Stomach (tissue), 8 donors: ENCODE measurements at regions not wholly inside any gene's neighbourhood (a gene's known extent, or its start where the extent isn't known, plus 50 kb on each side); places are given as distances from the start of the nearest gene placed in this dataset.

ENCODE experiments used
- DNase-seq, 2 donors: peaks; one replicate each; pipeline versions ENCODE4 v3.0.0 to v3.0.0-alpha.2; 2013 to 2019
- H3K27ac ChIP-seq, 5 donors: fragments of 200-600 bp in 4 of 5; sonication (generic) in 4 of 5; one replicate each; pipeline ENCODE4 v1.5.1; 2013 to 2019; ENCODE audit warnings: mild to moderate bottlenecking in 1 of 5, moderate library complexity in 1 of 5
- H3K27me3 ChIP-seq, 3 donors: fragments of 200-600 bp; sonication (generic); one replicate each; pipeline ENCODE4 v1.5.1; 2017 to 2019; ENCODE audit warnings: mixed run types in 1 of 3
- H3K36me3 ChIP-seq, 4 donors: fragments of 200-600 bp; sonication (generic); 1 replicate in 3 of 4; 2 replicates in 1 of 4; pipeline ENCODE4 v1.5.1; 2016 to 2019
- H3K4me1 ChIP-seq, 4 donors: fragments of 200-600 bp; sonication (generic); one replicate each; pipeline ENCODE4 v1.5.1; 2016 to 2019
- H3K4me3 ChIP-seq, 4 donors: fragments of 200-600 bp; sonication (generic) in 3 of 4; one replicate each; pipeline ENCODE4 v1.5.1; 2016 to 2019; ENCODE audit warnings: mild to moderate bottlenecking in 1 of 4
- H3K9me3 ChIP-seq, 4 donors: fragments of 200-600 bp; sonication (generic); one replicate each; pipeline ENCODE4 v1.5.1; 2016 to 2019
- EP300 ChIP-seq: sonication (generic); formaldehyde crosslinking; IDR thresholded peaks from one replicate; pipeline ENCODE4 v1.6.1; 2017; ENCODE audit warnings: antibody characterized with exemption
- POLR2A ChIP-seq, 4 donors: fragments of 450-650 bp; IDR thresholded peaks; one replicate each; pipeline ENCODE4 v1.6.1; 2016; ENCODE audit warnings: antibody characterized with exemption in 4 of 4, control low read depth in 2 of 4, mild to moderate bottlenecking in 1 of 4, moderate library complexity in 1 of 4
- POLR2AphosphoS5 ChIP-seq, 3 donors: sonication (generic); formaldehyde crosslinking; IDR thresholded peaks; one replicate each; pipeline ENCODE4 v1.6.1; 2016; ENCODE audit warnings: antibody characterized with exemption in 3 of 3
- WGBS, 5 donors: extraction: QIAGEN DNeasy Blood & Tissue Kit in 3 of 5; methylation state at CpG; one replicate each; pipeline versions ENCODE4 v1.1.5 to v1.1.7; 2013 to 2018; 5-methylcytosine and 5-hydroxymethylcytosine counted together
- intact Hi-C: fragments of 100-400 bp; cut with DNase I; formaldehyde crosslinking; loops from one replicate; pipeline ENCODE4 v1.15.1; 2023; ENCODE audit warnings: low total_unique reads
- TF ChIP-seq, protein P1 (sequence below), 7 experiments: fragments of 450-650 bp in 4 of 7; fragments of 200-600 bp in 3 of 7; sonication (generic) in 3 of 7; IDR thresholded peaks; one replicate each; pipeline ENCODE4 v1.5.1; 2016 to 2019; ENCODE audit warnings: antibody characterized with exemption in 7 of 7, control low read depth in 2 of 7, mild to moderate bottlenecking in 1 of 7
- donor health status: healthy with polysubstance abuse.
- donor health status: Bipolar disorder and iron deficiency.
- donor health status: healthy.

DNA sequence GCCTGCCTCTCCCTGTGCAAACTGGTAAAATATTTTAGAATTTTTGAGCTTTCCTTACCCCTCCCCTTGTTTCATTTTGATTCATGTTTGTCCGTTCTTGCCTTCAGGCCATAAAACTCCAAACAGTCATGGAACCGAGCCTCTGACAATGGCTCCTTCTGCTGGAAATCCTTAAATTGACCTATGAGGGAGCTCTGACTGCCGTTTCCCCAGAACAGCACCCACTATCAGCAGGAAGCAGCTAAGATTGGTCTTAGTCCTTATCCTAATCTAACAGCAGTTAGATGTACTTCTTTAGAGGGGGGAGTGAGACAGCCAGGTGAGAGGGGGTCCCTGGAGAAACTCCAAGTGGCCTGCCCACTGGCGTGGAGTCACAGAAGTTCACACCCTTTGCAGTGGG, 106.7 kb downstream of the FAM174A start:
- Histone ChIP-seq H3K36me3 (no peaks in the 10 kb centered on the region), H3K4me3 (no peak overlapping the region), H3K4me1 (no peaks in the 10 kb centered on the region), H3K27ac (no peak overlapping the region), H3K9me3 (no peaks in the 10 kb centered on the region), H3K27me3 (no peaks in the 10 kb centered on the region)
- DNase-seq = no peak
- intact Hi-C loops = no loop called here
- 45 to 71% (median 58%) methylated on average over 4 of the region's 4 CpGs for WGBS, 5 donors
- TF ChIP-seq EP300 = no peak
- no peak for TF ChIP-seq POLR2AphosphoS5 (IDR thresholded peaks at IDR 0.05)
- TF ChIP-seq, protein P1, sequence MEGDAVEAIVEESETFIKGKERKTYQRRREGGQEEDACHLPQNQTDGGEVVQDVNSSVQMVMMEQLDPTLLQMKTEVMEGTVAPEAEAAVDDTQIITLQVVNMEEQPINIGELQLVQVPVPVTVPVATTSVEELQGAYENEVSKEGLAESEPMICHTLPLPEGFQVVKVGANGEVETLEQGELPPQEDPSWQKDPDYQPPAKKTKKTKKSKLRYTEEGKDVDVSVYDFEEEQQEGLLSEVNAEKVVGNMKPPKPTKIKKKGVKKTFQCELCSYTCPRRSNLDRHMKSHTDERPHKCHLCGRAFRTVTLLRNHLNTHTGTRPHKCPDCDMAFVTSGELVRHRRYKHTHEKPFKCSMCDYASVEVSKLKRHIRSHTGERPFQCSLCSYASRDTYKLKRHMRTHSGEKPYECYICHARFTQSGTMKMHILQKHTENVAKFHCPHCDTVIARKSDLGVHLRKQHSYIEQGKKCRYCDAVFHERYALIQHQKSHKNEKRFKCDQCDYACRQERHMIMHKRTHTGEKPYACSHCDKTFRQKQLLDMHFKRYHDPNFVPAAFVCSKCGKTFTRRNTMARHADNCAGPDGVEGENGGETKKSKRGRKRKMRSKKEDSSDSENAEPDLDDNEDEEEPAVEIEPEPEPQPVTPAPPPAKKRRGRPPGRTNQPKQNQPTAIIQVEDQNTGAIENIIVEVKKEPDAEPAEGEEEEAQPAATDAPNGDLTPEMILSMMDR (IDR thresholded peaks at IDR 0.05) = no peak
- no peak for TF ChIP-seq POLR2A (IDR thresholded peaks at IDR 0.05)

DNA sequence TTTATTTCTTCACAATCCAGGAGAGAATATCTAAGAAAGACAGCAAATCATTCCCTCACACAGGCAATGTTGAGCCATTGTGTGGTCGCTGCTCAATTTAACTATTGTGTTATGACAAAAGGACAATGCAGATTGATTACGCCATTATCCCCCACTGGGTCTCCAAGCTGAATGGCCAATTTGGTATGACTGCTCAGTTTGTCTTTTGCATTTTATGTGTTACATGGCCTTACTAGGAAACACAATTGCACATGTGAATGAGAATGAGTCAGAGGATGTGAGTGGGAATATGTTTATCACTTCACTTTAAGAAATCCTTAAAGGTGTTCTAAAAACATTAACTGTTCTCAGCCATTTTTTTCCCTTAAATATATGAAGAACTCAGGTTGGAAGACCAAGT, 108.3 kb downstream of the FAM174A start:
- Histone ChIP-seq H3K36me3 (no peaks in the 10 kb centered on the region), H3K27me3 (no peaks in the 10 kb centered on the region), H3K4me1 (peaks cover 0 to 8% (median 2%) of the 10 kb centered on the region in 4 donors), H3K4me3 (no peak overlapping the region), H3K27ac (no peak overlapping the region), H3K9me3 (no peaks in the 10 kb centered on the region)
- TF ChIP-seq, protein P1 (IDR thresholded peaks at IDR 0.05) = no peak
- TF ChIP-seq POLR2AphosphoS5 (IDR thresholded peaks at IDR 0.05) (no peak), POLR2A (IDR thresholded peaks at IDR 0.05) (no peak), EP300 (no peak)
- intact Hi-C loops = no loop called here
- no peak for DNase-seq
- WGBS, 5 donors = 77 to 88% (median 80%) methylated on average over 2 of the region's 2 CpGs

DNA sequence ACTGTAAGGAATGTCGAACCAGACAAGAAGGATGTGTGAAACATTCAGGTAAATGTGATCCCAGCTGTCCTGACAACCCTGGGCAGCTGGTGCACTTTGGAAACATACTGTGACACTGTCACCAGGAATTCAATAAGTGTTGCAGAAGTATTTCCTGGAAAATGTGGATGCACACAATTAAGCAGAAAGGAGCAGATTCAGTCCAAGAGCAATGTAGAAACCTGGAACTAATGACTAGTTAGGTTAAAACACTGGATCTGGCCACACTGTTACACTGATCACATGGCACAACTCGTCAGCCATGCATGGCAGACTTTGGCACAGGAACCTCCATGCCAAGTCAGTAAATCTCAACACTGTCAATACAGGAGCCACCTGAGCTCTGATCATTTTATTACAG, 109.0 kb downstream of the FAM174A start:
- Histone ChIP-seq H3K36me3 (no peaks in the 10 kb centered on the region), H3K27me3 (no peaks in the 10 kb centered on the region), H3K4me1 (peaks cover 0 to 8% (median 2%) of the 10 kb centered on the region in 4 donors), H3K9me3 (no peaks in the 10 kb centered on the region), H3K27ac (no peak overlapping the region), H3K4me3 (no peak overlapping the region)
- TF ChIP-seq POLR2AphosphoS5 (IDR thresholded peaks at IDR 0.05) (no peak), POLR2A (IDR thresholded peaks at IDR 0.05) (no peak), EP300 (no peak)
- TF ChIP-seq, protein P1 (IDR thresholded peaks at IDR 0.05) = no peak
- no peak for DNase-seq
- intact Hi-C loops = no loop called here
- WGBS, 5 donors = 72 to 84% (median 77%) methylated on average over 2 of the region's 2 CpGs

DNA sequence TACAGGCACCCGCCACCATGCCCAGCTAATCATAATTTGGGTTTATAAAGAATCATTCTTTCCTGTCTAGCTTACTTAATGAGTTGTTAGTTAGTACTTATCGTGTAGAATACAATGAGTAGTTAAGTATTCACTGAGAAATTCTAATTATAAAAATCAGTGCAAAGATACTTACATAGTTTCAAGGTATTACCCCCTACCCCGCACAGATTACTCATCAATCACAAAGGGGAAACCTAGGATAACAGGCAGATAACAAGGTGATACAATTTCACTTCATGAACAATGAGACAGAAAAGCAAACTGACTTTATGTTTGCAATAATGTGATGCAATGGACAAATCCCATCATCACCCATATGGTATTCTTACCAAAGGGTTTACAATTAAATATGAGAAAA, 109.6 kb downstream of the FAM174A start:
- Histone ChIP-seq H3K36me3 (no peaks in the 10 kb centered on the region), H3K27me3 (no peaks in the 10 kb centered on the region), H3K4me3 (no peak overlapping the region), H3K27ac (no peak overlapping the region), H3K4me1 (peaks cover 0 to 8% (median 2%) of the 10 kb centered on the region in 4 donors), H3K9me3 (no peaks in the 10 kb centered on the region)
- DNase-seq = no peak
- no peak for TF ChIP-seq POLR2A (IDR thresholded peaks at IDR 0.05)
- no peak for TF ChIP-seq POLR2AphosphoS5 (IDR thresholded peaks at IDR 0.05)
- TF ChIP-seq, protein P1 (IDR thresholded peaks at IDR 0.05) = no peak
- TF ChIP-seq EP300 = no peak
- WGBS, 5 donors = 53 to 79% (median 62%) methylated on average over 3 of the region's 3 CpGs
- intact Hi-C loops = no loop called here
